ENCODE measurements at regions not wholly inside any gene's neighbourhood (a gene's known extent, or its start where the extent isn't known, plus 50 kb on each side); places are given as distances from the start of the nearest gene placed in this dataset.

- TF ChIP-seq CTCF (IDR thresholded peaks at IDR 0.05) = no peak
- Histone ChIP-seq H3K27me3 (no peaks in the 10 kb centered on the region), H3K4me1 (no peaks in the 10 kb centered on the region), H3K4me3 (no peak overlapping the region), H3K27ac (no peak overlapping the region), H3K9me3 (no peaks in the 10 kb centered on the region), H3K36me3 (no peaks in the 10 kb centered on the region)
- no peak for DNase-seq
- peak; percentile 79 for ATAC-seq
- intact Hi-C loops (cut with DNase I) = no loop called here
Measured at GRCh38 chr12:126668538-126668937, 1598.4 kb upstream of the TMEM132C start.

- intact Hi-C loops (cut with DNase I) = no loop called here
- Histone ChIP-seq H3K9me3 (no peaks in the 10 kb centered on the region), H3K27me3 (no peaks in the 10 kb centered on the region), H3K4me3 (no peak overlapping the region), H3K36me3 (no peaks in the 10 kb centered on the region), H3K4me1 (no peaks in the 10 kb centered on the region), H3K27ac (no peak overlapping the region)
- TF ChIP-seq CTCF (IDR thresholded peaks at IDR 0.05) = no peak
- ATAC-seq (no peak), DNase-seq (no peak)
Measured at GRCh38 chr12:126668961-126669360, 1598.0 kb upstream of the TMEM132C start.

GRCh38 chr12:126676434-126676833, 1590.5 kb upstream of the TMEM132C start:
- Histone ChIP-seq H3K27me3 (no peaks in the 10 kb centered on the region), H3K9me3 (no peaks in the 10 kb centered on the region), H3K27ac (no peak overlapping the region), H3K4me1 (no peaks in the 10 kb centered on the region), H3K36me3 (no peaks in the 10 kb centered on the region), H3K4me3 (no peak overlapping the region)
- no peak for TF ChIP-seq CTCF (IDR thresholded peaks at IDR 0.05)
- intact Hi-C loops (cut with DNase I) = no loop called here
- DNase-seq (no peak), ATAC-seq (no peak)

GRCh38 chr12:126681676-126682075, 1585.3 kb upstream of the TMEM132C start:
- no peaks in the 10 kb centered on the region for H3K36me3 ChIP-seq
- no peak overlapping the region for H3K27ac ChIP-seq
- ATAC-seq (no peak), DNase-seq (no peak)
- no peaks in the 10 kb centered on the region for H3K4me1 ChIP-seq
- no peaks in the 10 kb centered on the region for H3K27me3 ChIP-seq
- no peaks in the 10 kb centered on the region for H3K9me3 ChIP-seq
- no peak overlapping the region for H3K4me3 ChIP-seq
- intact Hi-C loops (cut with DNase I) = no loop called here
- TF ChIP-seq CTCF (IDR thresholded peaks at IDR 0.05) = no peak

- Histone ChIP-seq H3K27me3 (no peaks in the 10 kb centered on the region), H3K4me1 (no peaks in the 10 kb centered on the region), H3K9me3 (no peaks in the 10 kb centered on the region), H3K27ac (no peak overlapping the region), H3K36me3 (no peaks in the 10 kb centered on the region), H3K4me3 (no peak overlapping the region)
- no peak for TF ChIP-seq CTCF (IDR thresholded peaks at IDR 0.05)
- no peak for DNase-seq
- intact Hi-C loops (cut with DNase I) = no loop called here
- ATAC-seq = no peak
Measured at GRCh38 chr12:126684703-126685102, 1582.3 kb upstream of the TMEM132C start.

GRCh38 chr12:126685636-126686035, 1581.3 kb upstream of the TMEM132C start:
- Histone ChIP-seq H3K4me1 (no peaks in the 10 kb centered on the region), H3K9me3 (no peaks in the 10 kb centered on the region), H3K27ac (no peak overlapping the region), H3K27me3 (no peaks in the 10 kb centered on the region), H3K4me3 (no peak overlapping the region), H3K36me3 (no peaks in the 10 kb centered on the region)
- ATAC-seq = no peak
- no peak for DNase-seq
- intact Hi-C loops (cut with DNase I) = no loop called here
- TF ChIP-seq CTCF (IDR thresholded peaks at IDR 0.05) = no peak

Measured in upper lobe of right lung (tissue), 1 donor.